ENCODE measurements at regions not wholly inside any gene's neighbourhood (a gene's known extent, or its start where the extent isn't known, plus 50 kb on each side); places are given as distances from the start of the nearest gene placed in this dataset.

DNA sequence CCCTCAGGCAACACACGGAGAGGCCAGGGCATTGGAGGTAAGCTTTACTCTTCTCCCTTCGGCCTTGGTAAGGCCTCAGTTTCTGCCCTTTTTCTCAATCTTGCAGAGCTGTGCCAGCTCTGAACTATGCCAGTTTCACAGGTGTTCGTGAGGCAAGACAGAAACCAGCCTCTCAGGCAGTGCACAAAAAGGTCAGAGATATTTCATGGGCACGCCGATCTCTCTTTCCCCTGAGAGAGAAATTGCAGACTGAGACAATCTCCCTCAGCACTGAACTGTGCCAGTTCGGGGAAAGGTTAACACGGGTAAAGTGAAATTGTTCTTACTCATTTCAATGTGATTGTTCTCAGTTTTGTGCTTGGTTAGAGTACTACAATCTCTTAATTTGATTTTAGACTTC, 88.5 kb downstream of the GMNC start:
- ATAC-seq (ENCODE audit: low read depth), result no peak
- Histone ChIP-seq H3K9me3 (ENCODE audit: severe bottlenecking) (no peaks in the 10 kb centered on the region), H3K4me1 (ENCODE audit: insufficient read depth, poor library complexity, severe bottlenecking) (no peaks in the 10 kb centered on the region), H3K27me3 (ENCODE audit: insufficient read depth, poor library complexity, severe bottlenecking) (no peaks in the 10 kb centered on the region), H3K27ac (ENCODE audit: poor library complexity, severe bottlenecking) (no peak overlapping the region), H3K36me3 (ENCODE audit: low read depth) (no peaks in the 10 kb centered on the region), H3K4me3 (ENCODE audit: severe bottlenecking) (no peak overlapping the region)
- no peak for TF ChIP-seq CTCF (IDR thresholded peaks at IDR 0.05; ENCODE audit: poor library complexity, severe bottlenecking)
- DNase-seq (ENCODE audit: low spot score), result no peak

DNA sequence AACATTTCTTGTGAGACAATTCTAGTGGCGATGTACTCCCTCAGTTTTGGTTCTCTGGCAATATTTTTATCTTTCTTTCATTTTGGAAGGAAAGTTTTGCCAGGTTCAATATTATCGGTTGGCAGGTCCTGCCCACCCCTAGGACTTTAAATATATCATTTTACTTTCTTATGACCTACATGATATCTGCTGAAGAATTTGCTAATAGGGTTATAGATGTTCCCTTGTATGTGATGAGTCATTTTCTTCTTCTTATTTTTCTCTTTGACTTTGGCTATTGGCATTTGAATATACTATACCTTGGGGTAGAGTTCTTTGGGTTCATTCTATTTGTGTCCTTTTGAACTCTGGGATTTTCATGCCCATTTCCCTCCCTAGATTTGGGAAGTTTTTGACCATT, 89.7 kb downstream of the GMNC start:
- Histone ChIP-seq H3K27me3 (ENCODE audit: insufficient read depth, poor library complexity, severe bottlenecking) (no peaks in the 10 kb centered on the region), H3K4me3 (ENCODE audit: severe bottlenecking) (no peak overlapping the region), H3K9me3 (ENCODE audit: severe bottlenecking) (no peaks in the 10 kb centered on the region), H3K27ac (ENCODE audit: poor library complexity, severe bottlenecking) (no peak overlapping the region), H3K36me3 (ENCODE audit: low read depth) (no peaks in the 10 kb centered on the region), H3K4me1 (ENCODE audit: insufficient read depth, poor library complexity, severe bottlenecking) (no peaks in the 10 kb centered on the region)
- no peak for ATAC-seq (ENCODE audit: low read depth)
- TF ChIP-seq CTCF (IDR thresholded peaks at IDR 0.05; ENCODE audit: poor library complexity, severe bottlenecking), result no peak
- DNase-seq (ENCODE audit: low spot score), result no peak

GRCh38 chr3:190768891-190769290, 93.6 kb downstream of the GMNC start:
- ATAC-seq (ENCODE audit: low read depth) (no peak), DNase-seq (ENCODE audit: low spot score) (no peak)
- Histone ChIP-seq H3K9me3 (ENCODE audit: severe bottlenecking) (no peaks in the 10 kb centered on the region), H3K4me3 (ENCODE audit: severe bottlenecking) (no peak overlapping the region), H3K36me3 (ENCODE audit: low read depth) (no peaks in the 10 kb centered on the region), H3K27ac (ENCODE audit: poor library complexity, severe bottlenecking) (no peak overlapping the region), H3K4me1 (ENCODE audit: insufficient read depth, poor library complexity, severe bottlenecking) (no peaks in the 10 kb centered on the region), H3K27me3 (ENCODE audit: insufficient read depth, poor library complexity, severe bottlenecking) (no peaks in the 10 kb centered on the region)
- no peak for TF ChIP-seq CTCF (IDR thresholded peaks at IDR 0.05; ENCODE audit: poor library complexity, severe bottlenecking)

DNA sequence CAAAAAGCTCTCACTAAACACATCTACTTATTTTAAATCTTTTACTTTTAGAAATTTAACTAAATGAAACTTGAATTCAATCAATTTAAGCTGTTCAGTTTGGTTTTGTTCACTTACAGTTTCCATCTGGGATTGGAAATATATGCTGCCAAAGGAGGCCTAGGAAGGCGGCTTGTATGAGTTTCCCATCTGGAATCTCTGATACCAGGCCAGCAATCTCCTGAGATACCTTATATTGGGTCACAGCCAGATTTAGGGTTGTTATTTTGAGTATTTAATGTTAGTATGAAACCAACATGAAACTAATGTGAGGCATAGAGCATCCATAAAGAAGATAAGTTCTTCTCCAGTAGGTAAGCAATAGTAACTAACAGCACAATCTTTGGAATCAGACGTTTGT, 94.6 kb downstream of the GMNC start:
- H3K36me3 ChIP-seq (ENCODE audit: low read depth), result no peaks in the 10 kb centered on the region
- H3K27ac ChIP-seq (ENCODE audit: poor library complexity, severe bottlenecking), result no peak overlapping the region
- TF ChIP-seq CTCF (IDR thresholded peaks at IDR 0.05; ENCODE audit: poor library complexity, severe bottlenecking), result no peak
- H3K4me3 ChIP-seq (ENCODE audit: severe bottlenecking), result no peak overlapping the region
- DNase-seq (ENCODE audit: low spot score), result no peak
- no peaks in the 10 kb centered on the region for H3K9me3 ChIP-seq (ENCODE audit: severe bottlenecking)
- H3K4me1 ChIP-seq (ENCODE audit: insufficient read depth, poor library complexity, severe bottlenecking), result no peaks in the 10 kb centered on the region
- no peak for ATAC-seq (ENCODE audit: low read depth)
- H3K27me3 ChIP-seq (ENCODE audit: insufficient read depth, poor library complexity, severe bottlenecking), result no peaks in the 10 kb centered on the region

DNA sequence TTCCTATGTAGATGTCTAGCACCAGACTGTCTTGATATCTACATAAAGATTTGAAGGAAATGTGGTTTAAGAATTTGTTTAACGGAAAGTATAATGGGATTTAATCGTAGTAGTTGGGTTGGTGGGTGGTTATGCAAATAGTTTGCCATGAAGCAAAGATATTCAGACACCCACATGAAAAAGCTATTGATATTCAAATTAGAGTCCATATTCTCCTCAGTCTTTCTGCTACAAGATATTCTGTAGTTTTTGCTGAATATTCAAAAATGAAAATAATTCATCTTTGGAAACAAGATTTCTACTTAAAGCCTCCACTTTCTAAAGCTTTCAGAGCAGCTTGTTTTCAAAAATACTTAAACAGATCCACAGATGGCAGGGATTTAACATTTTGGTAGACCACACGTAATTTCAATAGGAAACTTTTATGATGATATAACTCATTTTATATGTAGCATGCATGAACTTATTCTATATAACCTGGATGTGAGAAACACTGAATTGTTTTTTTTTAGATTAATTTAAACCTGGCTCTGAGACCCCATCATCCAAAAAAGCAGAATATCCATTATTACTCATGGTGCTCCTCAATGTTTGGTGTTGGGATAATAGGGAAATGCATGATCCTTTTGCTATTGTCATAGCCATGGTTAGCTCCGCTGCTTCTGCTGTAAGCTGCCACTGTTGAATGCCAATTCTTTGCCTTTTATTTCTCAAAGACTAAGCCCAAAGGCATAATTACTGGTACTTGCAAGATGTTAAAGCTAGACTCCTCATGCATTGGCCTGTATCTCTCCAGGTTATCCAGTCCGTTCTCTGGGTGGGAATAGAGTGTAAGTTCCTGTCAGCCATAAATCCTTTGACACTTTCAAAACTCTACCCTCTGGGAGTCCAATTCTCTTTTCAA, 98.0 kb downstream of the GMNC start:
- H3K4me3 ChIP-seq (ENCODE audit: severe bottlenecking), result no peak overlapping the region
- no peak for ATAC-seq (ENCODE audit: low read depth)
- TF ChIP-seq CTCF (IDR thresholded peaks at IDR 0.05; ENCODE audit: poor library complexity, severe bottlenecking), result no peak

More for the DNA sequence above, 98.0 kb downstream of the GMNC start:
- Histone ChIP-seq H3K27ac (ENCODE audit: poor library complexity, severe bottlenecking) (no peak overlapping the region), H3K36me3 (ENCODE audit: low read depth) (no peaks in the 10 kb centered on the region), H3K9me3 (ENCODE audit: severe bottlenecking) (no peaks in the 10 kb centered on the region), H3K4me1 (ENCODE audit: insufficient read depth, poor library complexity, severe bottlenecking) (no peaks in the 10 kb centered on the region), H3K27me3 (ENCODE audit: insufficient read depth, poor library complexity, severe bottlenecking) (no peaks in the 10 kb centered on the region)
- DNase-seq (ENCODE audit: low spot score), result no peak
